ENCODE measurements at regions not wholly inside any gene's neighbourhood (a gene's known extent, or its start where the extent isn't known, plus 50 kb on each side); places are given as distances from the start of the nearest gene placed in this dataset.

DNA sequence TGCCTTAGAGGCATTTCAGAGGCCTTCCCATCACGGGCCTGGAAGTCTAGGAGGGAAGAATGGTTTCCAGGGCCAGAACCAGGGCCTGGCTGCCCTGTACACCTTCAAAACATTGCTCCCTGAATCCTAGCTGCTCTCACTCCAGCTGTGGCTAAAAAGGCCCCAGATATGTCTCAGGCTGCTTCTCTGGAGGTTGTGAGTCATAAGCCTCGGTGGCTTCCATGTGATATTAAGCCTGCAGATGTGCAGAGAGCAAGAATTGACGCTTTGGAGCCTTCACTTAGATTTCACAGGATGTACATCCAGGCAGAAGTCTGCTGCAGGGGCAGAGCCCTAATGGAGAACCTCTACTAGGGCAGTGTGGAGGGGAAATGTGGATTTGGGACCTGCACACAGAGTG, 502.5 kb downstream of the GRXCR1 start:
- TF ChIP-seq, protein P1, sequence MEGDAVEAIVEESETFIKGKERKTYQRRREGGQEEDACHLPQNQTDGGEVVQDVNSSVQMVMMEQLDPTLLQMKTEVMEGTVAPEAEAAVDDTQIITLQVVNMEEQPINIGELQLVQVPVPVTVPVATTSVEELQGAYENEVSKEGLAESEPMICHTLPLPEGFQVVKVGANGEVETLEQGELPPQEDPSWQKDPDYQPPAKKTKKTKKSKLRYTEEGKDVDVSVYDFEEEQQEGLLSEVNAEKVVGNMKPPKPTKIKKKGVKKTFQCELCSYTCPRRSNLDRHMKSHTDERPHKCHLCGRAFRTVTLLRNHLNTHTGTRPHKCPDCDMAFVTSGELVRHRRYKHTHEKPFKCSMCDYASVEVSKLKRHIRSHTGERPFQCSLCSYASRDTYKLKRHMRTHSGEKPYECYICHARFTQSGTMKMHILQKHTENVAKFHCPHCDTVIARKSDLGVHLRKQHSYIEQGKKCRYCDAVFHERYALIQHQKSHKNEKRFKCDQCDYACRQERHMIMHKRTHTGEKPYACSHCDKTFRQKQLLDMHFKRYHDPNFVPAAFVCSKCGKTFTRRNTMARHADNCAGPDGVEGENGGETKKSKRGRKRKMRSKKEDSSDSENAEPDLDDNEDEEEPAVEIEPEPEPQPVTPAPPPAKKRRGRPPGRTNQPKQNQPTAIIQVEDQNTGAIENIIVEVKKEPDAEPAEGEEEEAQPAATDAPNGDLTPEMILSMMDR (conservative IDR thresholded peaks at IDR 0.05; ENCODE audit: low read length) = no peak
- no peak for TF ChIP-seq EZH2phosphoT487 (IDR thresholded peaks at IDR 0.05; ENCODE audit: borderline replicate concordance, low read depth, low read length)
